SW 1271 (cell line): ENCODE measurements at regions not wholly inside any gene's neighbourhood (a gene's known extent, or its start where the extent isn't known, plus 50 kb on each side); places are given as distances from the start of the nearest gene placed in this dataset.

Source experiments
- DNase-seq, 2 experiments: peaks; one replicate each; lab custom pipeline; 2025; lab: John Stamatoyannopoulos, UW

GRCh38 chr10:44243851-44244510, 140.9 kb downstream of the CXCL12 start:
- no peak for DNase-seq

- no peak for DNase-seq
These were observed 142.1 kb downstream of the CXCL12 start for GRCh38 chr10:44242826-44243225.

GRCh38 chr10:44242091-44242490, 142.8 kb downstream of the CXCL12 start:
- no peak for DNase-seq

- no peak for DNase-seq
These were observed 144.2 kb downstream of the CXCL12 start for GRCh38 chr10:44240584-44241205.

- DNase-seq: no peak
These were observed 146.7 kb downstream of the CXCL12 start for GRCh38 chr10:44238212-44238611.

- DNase-seq: no peak
These were observed 147.4 kb downstream of the CXCL12 start for GRCh38 chr10:44237364-44238049.

GRCh38 chr10:44235363-44235762, 149.5 kb downstream of the CXCL12 start:
- no peak for DNase-seq

- no peak for DNase-seq
These were observed 150.4 kb downstream of the CXCL12 start for GRCh38 chr10:44234483-44234875.

GRCh38 chr10:44233561-44234482, 151.1 kb downstream of the CXCL12 start:
- no peak for DNase-seq

GRCh38 chr10:44217274-44217820, 167.6 kb downstream of the CXCL12 start:
- no peak for DNase-seq

GRCh38 chr10:44216073-44216472, 168.8 kb downstream of the CXCL12 start:
- DNase-seq: no peak

- DNase-seq: no peak
These were observed 175.1 kb downstream of the CXCL12 start for GRCh38 chr10:44209811-44210210.

GRCh38 chr10:44207160-44207559, 177.7 kb downstream of the CXCL12 start:
- no peak for DNase-seq

- DNase-seq: no peak
These were observed 178.6 kb downstream of the CXCL12 start for GRCh38 chr10:44206127-44206818.

- DNase-seq: no peak
These were observed 179.8 kb downstream of the CXCL12 start for GRCh38 chr10:44205067-44205466.

- DNase-seq: no peak
These were observed 181.4 kb downstream of the CXCL12 start for GRCh38 chr10:44203535-44203934.

- DNase-seq: no peak
These were observed 181.9 kb downstream of the CXCL12 start for GRCh38 chr10:44202952-44203351.

- DNase-seq: no peak
These were observed 183.2 kb downstream of the CXCL12 start for GRCh38 chr10:44201656-44202055.

GRCh38 chr10:44201011-44201410, 183.9 kb downstream of the CXCL12 start:
- DNase-seq: no peak

GRCh38 chr10:44199991-44200655, 184.8 kb downstream of the CXCL12 start:
- no peak for DNase-seq

- no peak for DNase-seq
These were observed 185.6 kb downstream of the CXCL12 start for GRCh38 chr10:44199267-44199666.
